ENCODE measurements at regions not wholly inside any gene's neighbourhood (a gene's known extent, or its start where the extent isn't known, plus 50 kb on each side); places are given as distances from the start of the nearest gene placed in this dataset.

- Histone ChIP-seq H3K9ac (ENCODE audit: insufficient read depth, low read length, poor library complexity, severe bottlenecking) (no peak overlapping the region), H3K9me3 (replicated peaks in 1 of 2; ENCODE audit: control insufficient read depth in 1 of 2, insufficient read depth in 1 of 2, low read length in 2 of 2) (no peaks in the 10 kb centered on the region), H3K4me3 (replicated peaks in 1 of 3; ENCODE audit: low read depth in 2 of 3, low read length in 3 of 3) (no peak overlapping the region), H3K27ac (ENCODE audit: low read depth in 1 of 2, low read length in 2 of 2) (no peak overlapping the region), H2AFZ (ENCODE audit: insufficient read depth, low read depth, low read length, poor library complexity, severe bottlenecking) (no peak overlapping the region), H3K27me3 (ENCODE audit: control insufficient read depth in 2 of 2, insufficient read depth in 2 of 2, low read length in 2 of 2) (no peaks in the 10 kb centered on the region), H3K4me2 (replicated peaks; ENCODE audit: extremely low read depth, low read length, poor library complexity, severe bottlenecking) (no peak overlapping the region), H3K4me1 (ENCODE audit: control insufficient read depth in 1 of 2, insufficient read depth in 2 of 2, low read length in 2 of 2) (no peaks in the 10 kb centered on the region), H3K36me3 (replicated peaks in 1 of 2; ENCODE audit: control insufficient read depth in 1 of 2, insufficient read depth in 2 of 2, low read length in 2 of 2) (no peaks in the 10 kb centered on the region), H4K20me1 (ENCODE audit: insufficient read depth, low read length) (no peaks in the 10 kb centered on the region), H3K79me2 (ENCODE audit: insufficient read depth, low read length) (no peaks in the 10 kb centered on the region)
- intact Hi-C loops (cut with micrococcal nuclease) = no loop called here
- no peak for DNase-seq
- H3K9me3 Mint-ChIP-seq = peaks cover 0 to 8% (median 2%) of the 10 kb centered on the region in 7 donors
- no peaks in the 10 kb centered on the region for H3K36me3 Mint-ChIP-seq
- H3K27me3 Mint-ChIP-seq (ENCODE audit: low read depth in 3 of 3) = peaks cover 1 to 6% (median 5%) of the 10 kb centered on the region in 3 donors
- WGBS (ENCODE audit: insufficient coverage) = 53% methylated on average over 3 of the region's 3 CpGs
- H3K4me3 Mint-ChIP-seq = no peak overlapping the region
- peak overlapping the region in 1 of 7 donors; percentile 6 for H3K27ac Mint-ChIP-seq
- peaks cover 10% of the 10 kb centered on the region for H3K4me1 Mint-ChIP-seq
- TF ChIP-seq, protein P1, sequence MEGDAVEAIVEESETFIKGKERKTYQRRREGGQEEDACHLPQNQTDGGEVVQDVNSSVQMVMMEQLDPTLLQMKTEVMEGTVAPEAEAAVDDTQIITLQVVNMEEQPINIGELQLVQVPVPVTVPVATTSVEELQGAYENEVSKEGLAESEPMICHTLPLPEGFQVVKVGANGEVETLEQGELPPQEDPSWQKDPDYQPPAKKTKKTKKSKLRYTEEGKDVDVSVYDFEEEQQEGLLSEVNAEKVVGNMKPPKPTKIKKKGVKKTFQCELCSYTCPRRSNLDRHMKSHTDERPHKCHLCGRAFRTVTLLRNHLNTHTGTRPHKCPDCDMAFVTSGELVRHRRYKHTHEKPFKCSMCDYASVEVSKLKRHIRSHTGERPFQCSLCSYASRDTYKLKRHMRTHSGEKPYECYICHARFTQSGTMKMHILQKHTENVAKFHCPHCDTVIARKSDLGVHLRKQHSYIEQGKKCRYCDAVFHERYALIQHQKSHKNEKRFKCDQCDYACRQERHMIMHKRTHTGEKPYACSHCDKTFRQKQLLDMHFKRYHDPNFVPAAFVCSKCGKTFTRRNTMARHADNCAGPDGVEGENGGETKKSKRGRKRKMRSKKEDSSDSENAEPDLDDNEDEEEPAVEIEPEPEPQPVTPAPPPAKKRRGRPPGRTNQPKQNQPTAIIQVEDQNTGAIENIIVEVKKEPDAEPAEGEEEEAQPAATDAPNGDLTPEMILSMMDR (IDR thresholded peaks at IDR 0.05) = no peak
These were observed 95.4 kb upstream of the CLDN14 start for GRCh38 chr21:36575306-36575705.

- no peaks in the 10 kb centered on the region for H3K4me1 ChIP-seq (ENCODE audit: control insufficient read depth in 1 of 2, insufficient read depth in 2 of 2, low read length in 2 of 2)
- no peaks in the 10 kb centered on the region for H3K9me3 ChIP-seq (replicated peaks in 1 of 2; ENCODE audit: control insufficient read depth in 1 of 2, insufficient read depth in 1 of 2, low read length in 2 of 2)
- H4K20me1 ChIP-seq (ENCODE audit: insufficient read depth, low read length) = no peaks in the 10 kb centered on the region
- H3K79me2 ChIP-seq (ENCODE audit: insufficient read depth, low read length) = no peaks in the 10 kb centered on the region
- H3K4me2 ChIP-seq (replicated peaks; ENCODE audit: extremely low read depth, low read length, poor library complexity, severe bottlenecking) = no peak overlapping the region
- H3K9me3 Mint-ChIP-seq = peaks cover 0 to 8% (median 3%) of the 10 kb centered on the region in 7 donors
- H2AFZ ChIP-seq (ENCODE audit: insufficient read depth, low read depth, low read length, poor library complexity, severe bottlenecking) = no peak overlapping the region
- peaks cover 1 to 8% (median 4%) of the 10 kb centered on the region in 3 donors for H3K27me3 Mint-ChIP-seq (ENCODE audit: low read depth in 3 of 3)
- no peak overlapping the region for H3K9ac ChIP-seq (ENCODE audit: insufficient read depth, low read length, poor library complexity, severe bottlenecking)
- no peak overlapping the region for H3K27ac ChIP-seq (ENCODE audit: low read depth in 1 of 2, low read length in 2 of 2)
- no peak for DNase-seq
- 96% methylated on average over 8 of the region's 9 CpGs for WGBS (ENCODE audit: insufficient coverage)
- intact Hi-C loops (cut with micrococcal nuclease) = no loop called here
- TF ChIP-seq, protein P1 (IDR thresholded peaks at IDR 0.05) = no peak
- peaks cover 10% of the 10 kb centered on the region for H3K4me1 Mint-ChIP-seq
- no peak overlapping the region for H3K4me3 Mint-ChIP-seq
- H3K27ac Mint-ChIP-seq = no peak overlapping the region
- H3K4me3 ChIP-seq (replicated peaks in 1 of 3; ENCODE audit: low read depth in 2 of 3, low read length in 3 of 3) = no peak overlapping the region
- no peaks in the 10 kb centered on the region for H3K36me3 ChIP-seq (replicated peaks in 1 of 2; ENCODE audit: control insufficient read depth in 1 of 2, insufficient read depth in 2 of 2, low read length in 2 of 2)
- H3K36me3 Mint-ChIP-seq = no peaks in the 10 kb centered on the region
- no peaks in the 10 kb centered on the region for H3K27me3 ChIP-seq (ENCODE audit: control insufficient read depth in 2 of 2, insufficient read depth in 2 of 2, low read length in 2 of 2)
These were observed 96.5 kb upstream of the CLDN14 start for GRCh38 chr21:36576441-36576840.

Measured in CD14-positive monocyte (primary cell).